ENCODE measurements at regions not wholly inside any gene's neighbourhood (a gene's known extent, or its start where the extent isn't known, plus 50 kb on each side); places are given as distances from the start of the nearest gene placed in this dataset.
"Not testable (repeated sequence)": the region's sequence is repeated elsewhere in the genome, so short reads cannot be mapped to it uniquely, and the experiment has no call there.

- no peak for DNase-seq
These were observed 156.1 kb upstream of the ALG10B start for GRCh38 chr12:38160318-38161122.

- no peak for DNase-seq
These were observed 155.2 kb upstream of the ALG10B start for GRCh38 chr12:38161123-38162000.

- DNase-seq = no peak
These were observed 154.6 kb upstream of the ALG10B start for GRCh38 chr12:38162013-38162412.

- DNase-seq = no peak
These were observed 153.7 kb upstream of the ALG10B start for GRCh38 chr12:38162708-38163441.

GRCh38 chr12:38163442-38163801 is 153.2 kb upstream of the ALG10B start:
- no peak for DNase-seq

GRCh38 chr12:38166225-38166624 is 150.3 kb upstream of the ALG10B start:
- no peak for DNase-seq

- DNase-seq = no peak
These were observed 141.0 kb upstream of the ALG10B start for GRCh38 chr12:38175538-38175937.

GRCh38 chr12:38183617-38184016 is 133.0 kb upstream of the ALG10B start:
- not testable (repeated sequence) for DNase-seq

GRCh38 chr12:38197286-38197685 is 119.3 kb upstream of the ALG10B start:
- not testable (repeated sequence) for DNase-seq

GRCh38 chr12:38201461-38202276 is 114.9 kb upstream of the ALG10B start:
- DNase-seq = no peak

GRCh38 chr12:38204831-38205230 is 111.7 kb upstream of the ALG10B start:
- no peak for DNase-seq

GRCh38 chr12:38222011-38222410 is 94.6 kb upstream of the ALG10B start:
- DNase-seq = no peak

- not testable (repeated sequence) for DNase-seq
These were observed 78.2 kb upstream of the ALG10B start for GRCh38 chr12:38238328-38238727.

- DNase-seq = no peak
These were observed 62.8 kb upstream of the ALG10B start for GRCh38 chr12:38253778-38254177.

- no peak for DNase-seq
These were observed 58.2 kb upstream of the ALG10B start for GRCh38 chr12:38258411-38258810.

Measured in hematopoietic multipotent progenitor cell treated with erythropoietin and hydrocortisone succinate and interleukin-3 and kit ligand, for 6 days (in vitro differentiated cells).